Omental fat pad (tissue), 3 donors: ENCODE measurements at regions not wholly inside any gene's neighbourhood (a gene's known extent, or its start where the extent isn't known, plus 50 kb on each side); places are given as distances from the start of the nearest gene placed in this dataset.
"Not testable (repeated sequence)": the region's sequence is repeated elsewhere in the genome, so short reads cannot be mapped to it uniquely, and the experiment has no call there.

Source experiments
- ATAC-seq: fragments of 150-250 bp; one replicate; pipeline ENCODE4 v1.9.1; 2016; ENCODE audit warnings: mild to moderate bottlenecking, moderate library complexity; ENCODE audit not compliant: low FRiP score
- DNase-seq: peaks from one replicate; pipeline ENCODE4 v3.0.0-alpha.2; 2019; ENCODE audit warnings: low spot score
- CTCF ChIP-seq, 3 donors: fragments of 450-650 bp; IDR thresholded peaks; one replicate each; pipeline ENCODE4 v1.5.1; 2016 to 2017; ENCODE audit warnings: antibody characterized with exemption in 3 of 3, mild to moderate bottlenecking in 3 of 3, moderate library complexity in 2 of 3

- TF ChIP-seq CTCF (IDR thresholded peaks at IDR 0.05) = no peak
- DNase-seq = no peak
- ATAC-seq = no peak
These were observed 1037.0 kb upstream of the CDH18 start for GRCh38 chr5:21024966-21025365.

GRCh38 chr5:21013237-21013636 is 1025.2 kb upstream of the CDH18 start:
- DNase-seq = no peak
- no peak for TF ChIP-seq CTCF (IDR thresholded peaks at IDR 0.05)
- ATAC-seq = no peak

GRCh38 chr5:21007781-21008180 is 1019.8 kb upstream of the CDH18 start:
- TF ChIP-seq CTCF (IDR thresholded peaks at IDR 0.05) = no peak

GRCh38 chr5:20988933-20989332 is 1000.9 kb upstream of the CDH18 start:
- not testable (repeated sequence) for ATAC-seq, DNase-seq

More at GRCh38 chr5:21007781-21008180, 1019.8 kb upstream of the CDH18 start:
- no peak for ATAC-seq
- DNase-seq = no peak

- ATAC-seq (no peak), DNase-seq (no peak)
- no peak for TF ChIP-seq CTCF (IDR thresholded peaks at IDR 0.05)
These were observed 997.8 kb upstream of the CDH18 start for GRCh38 chr5:20985754-20986153.

GRCh38 chr5:20974426-20974825 is 986.4 kb upstream of the CDH18 start:
- no peak for TF ChIP-seq CTCF (IDR thresholded peaks at IDR 0.05)
- DNase-seq = no peak
- no peak for ATAC-seq

- no peak for TF ChIP-seq CTCF (IDR thresholded peaks at IDR 0.05)
- DNase-seq (no peak), ATAC-seq (peak; percentile 32)
These were observed 984.5 kb upstream of the CDH18 start for GRCh38 chr5:20972419-20972925.

GRCh38 chr5:20959347-20959746 is 971.3 kb upstream of the CDH18 start:
- no peak for DNase-seq
- ATAC-seq = no peak
- no peak for TF ChIP-seq CTCF (IDR thresholded peaks at IDR 0.05)
